ENCODE measurements at regions not wholly inside any gene's neighbourhood (a gene's known extent, or its start where the extent isn't known, plus 50 kb on each side); places are given as distances from the start of the nearest gene placed in this dataset.

GRCh38 chr5:4420681-4421080, 719.4 kb upstream of the ADAMTS16 start:
- H3K4me2 ChIP-seq (ENCODE audit: insufficient read depth, insufficient read length, low read length) = no peak overlapping the region
- no peak overlapping the region for H4K5ac ChIP-seq (ENCODE audit: insufficient read length, low read depth, low read length)
- Mint-ChIP-seq H3K27me3 (ENCODE audit: low read depth) (no peaks in the 10 kb centered on the region), H3K27ac (peak overlapping the region in 1 of 3 experiments; percentile 6; a peak in 1 of 7 replicates), H3K9me3 (no peaks in the 10 kb centered on the region), H3K4me1 (no peaks in the 10 kb centered on the region), H3K36me3 (ENCODE audit: insufficient read depth in 1 of 3, low read depth in 3 of 3) (no peaks in the 10 kb centered on the region), H3K4me3 (no peak overlapping the region)
- H3T11ph ChIP-seq (ENCODE audit: low read length) = no peak overlapping the region
- no peaks in the 10 kb centered on the region for H4K20me1 ChIP-seq (ENCODE audit: control insufficient read depth, insufficient read depth, insufficient read length)
- no peak overlapping the region for H3K4ac ChIP-seq (ENCODE audit: low read depth, low read length)
- H3K23ac ChIP-seq (ENCODE audit: insufficient read length, low read depth, low read length) = no peak overlapping the region
- no peak for DNase-seq
- no peak overlapping the region for H2BK12ac ChIP-seq (ENCODE audit: insufficient read length, low read depth, low read length)
- H3K14ac ChIP-seq (ENCODE audit: insufficient read depth, low read length) = no peak overlapping the region
- no peak overlapping the region for H4K91ac ChIP-seq (ENCODE audit: insufficient read length, low read depth, low read length)
- H2BK5ac ChIP-seq (ENCODE audit: insufficient read length, low read length) = no peak overlapping the region
- no peak for TF ChIP-seq CTCF (conservative IDR thresholded peaks at IDR 0.05)
- H3K27me3 ChIP-seq (ENCODE audit: insufficient read depth, low read length) = no peaks in the 10 kb centered on the region
- no peak overlapping the region for H3K56ac ChIP-seq (ENCODE audit: insufficient read length, low read depth, low read length)
- no peak overlapping the region for H2AFZ ChIP-seq (ENCODE audit: low read length)
- no peaks in the 10 kb centered on the region for H3K79me1 ChIP-seq (ENCODE audit: insufficient read depth, low read depth, low read length, poor library complexity, severe bottlenecking)
- H3K4me1 ChIP-seq (ENCODE audit: insufficient read depth, low read length) = no peaks in the 10 kb centered on the region
- H3K18ac ChIP-seq (ENCODE audit: insufficient read length, low read depth, low read length) = no peak overlapping the region
- no peak overlapping the region for H2BK120ac ChIP-seq (ENCODE audit: low read depth, low read length, poor library complexity, severe bottlenecking)
- no peaks in the 10 kb centered on the region for H3K23me2 ChIP-seq (ENCODE audit: insufficient read length, low read depth, low read length, poor library complexity, severe bottlenecking)
- H2AK5ac ChIP-seq (ENCODE audit: insufficient read length, low read length) = no peak overlapping the region
- H2BK15ac ChIP-seq (ENCODE audit: low read depth, low read length) = no peak overlapping the region
- H3K9me3 ChIP-seq (ENCODE audit: control insufficient read depth, low read depth, low read length) = no peaks in the 10 kb centered on the region
- no peak overlapping the region for H3K27ac ChIP-seq (ENCODE audit: insufficient read length, low read depth, low read length)
- H3K79me2 ChIP-seq (ENCODE audit: insufficient read depth, low read length) = no peaks in the 10 kb centered on the region
- no peak overlapping the region for H2BK20ac ChIP-seq (ENCODE audit: low read depth, low read length, poor library complexity, severe bottlenecking)
- no peak overlapping the region for H4K8ac ChIP-seq (replicated peaks; ENCODE audit: insufficient read length, low read depth, low read length)
- WGBS (ENCODE audit: extremely low coverage, insufficient read length, low lambda C conversion rate) = no CpG with 5 or more reads among the region's 6 CpGs
- H3K9ac ChIP-seq (ENCODE audit: extremely low read depth, insufficient read length, low read length) = no peak overlapping the region

Measured in H9 (cell line).